Mesodermal cell (in vitro differentiated cells): ENCODE measurements at regions not wholly inside any gene's neighbourhood (a gene's known extent, or its start where the extent isn't known, plus 50 kb on each side); places are given as distances from the start of the nearest gene placed in this dataset.
A peak's percentile ranks its signal among the peaks of the same experiment; 100 is the strongest.

Experiments
- H3K27ac ChIP-seq: 2 replicates; pipeline ENCODE4 v1.7.0; 2013; ENCODE audit warnings: mild to moderate bottlenecking, low read depth, low read length, moderate library complexity; ENCODE audit not compliant: severe bottlenecking
- H3K36me3 ChIP-seq: 2 replicates; pipeline ENCODE4 v1.7.1; 2013; ENCODE audit warnings: mild to moderate bottlenecking, low read length, moderate library complexity; ENCODE audit not compliant: control insufficient read depth, insufficient read depth
- H3K4me1 ChIP-seq: one replicate; pipeline ENCODE4 v1.7.1; 2013; ENCODE audit warnings: mild to moderate bottlenecking, low read length; ENCODE audit not compliant: insufficient read depth, control insufficient read depth, poor library complexity, severe bottlenecking
- H3K4me3 ChIP-seq: 2 replicates; pipeline ENCODE4 v1.7.0; 2013; ENCODE audit warnings: low read length, control low read depth, mild to moderate bottlenecking; ENCODE audit not compliant: insufficient read depth, poor library complexity, severe bottlenecking; ENCODE audit errors: extremely low read depth
- H3K9me3 ChIP-seq: 2 replicates; pipeline ENCODE4 v1.7.1; 2013; ENCODE audit warnings: mild to moderate bottlenecking, low read length, moderate library complexity; ENCODE audit not compliant: control insufficient read depth
- WGBS, 2 experiments: methylation state at CpG; one replicate each; pipeline ENCODE4 v1.1.5; 2013; ENCODE audit warnings: missing lambda C conversion rate in 2 of 2; ENCODE audit not compliant: insufficient coverage in 2 of 2; 5-methylcytosine and 5-hydroxymethylcytosine counted together

DNA sequence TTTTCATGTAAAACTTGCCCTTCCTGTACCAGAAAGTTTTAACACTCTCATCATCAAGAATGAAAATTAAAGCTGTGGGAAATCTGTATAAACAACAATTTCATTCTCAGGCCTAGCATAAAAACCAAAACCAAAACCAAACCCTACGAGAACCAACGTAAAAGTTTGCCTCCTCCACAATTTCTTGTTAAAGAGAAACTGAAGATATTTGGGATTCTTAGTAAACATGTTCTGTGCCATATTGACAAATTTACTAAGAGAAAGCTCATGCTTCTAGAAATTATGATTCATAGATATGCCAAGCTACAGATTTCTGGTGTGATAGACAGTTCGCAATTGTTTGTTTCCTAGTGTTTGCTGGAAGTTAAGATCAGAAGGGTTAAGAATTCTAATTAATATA lies 801.0 kb upstream of the NUDT12 start:
- Histone ChIP-seq H3K9me3 (peaks cover 2% of the 10 kb centered on the region), H3K36me3 (no peaks in the 10 kb centered on the region), H3K4me3 (no peak overlapping the region), H3K4me1 (no peaks in the 10 kb centered on the region), H3K27ac (no peak overlapping the region)
- no CpG with 5 or more reads among the region's 3 CpGs for WGBS, 2 experiments

DNA sequence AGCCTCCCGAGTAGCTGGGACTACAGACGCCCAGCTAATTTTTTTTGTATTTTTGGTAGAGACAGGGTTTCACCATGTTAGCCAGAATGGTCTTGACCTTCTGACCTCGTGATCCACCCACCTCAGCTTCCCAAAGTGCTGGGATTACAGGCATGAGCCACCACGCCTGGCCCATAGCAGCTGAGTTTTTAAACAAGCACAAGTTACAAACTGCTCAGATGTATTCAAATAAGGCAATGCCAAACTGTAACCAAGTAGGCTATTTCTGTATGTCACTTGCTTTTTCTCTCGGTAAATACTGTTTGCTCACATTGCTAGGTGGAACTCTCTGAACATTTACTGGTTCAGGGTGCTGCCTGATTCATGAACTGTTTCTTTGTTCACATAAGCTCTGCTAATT lies 799.3 kb upstream of the NUDT12 start:
- H3K4me3 ChIP-seq: no peak overlapping the region
- H3K4me1 ChIP-seq: no peaks in the 10 kb centered on the region
- H3K36me3 ChIP-seq: no peaks in the 10 kb centered on the region
- peaks cover 2% of the 10 kb centered on the region for H3K9me3 ChIP-seq
- H3K27ac ChIP-seq: peak overlapping the region; percentile 46
- 73 to 94% methylated on average over 2 to 5 of the region's 5 CpGs for WGBS, 2 experiments

DNA sequence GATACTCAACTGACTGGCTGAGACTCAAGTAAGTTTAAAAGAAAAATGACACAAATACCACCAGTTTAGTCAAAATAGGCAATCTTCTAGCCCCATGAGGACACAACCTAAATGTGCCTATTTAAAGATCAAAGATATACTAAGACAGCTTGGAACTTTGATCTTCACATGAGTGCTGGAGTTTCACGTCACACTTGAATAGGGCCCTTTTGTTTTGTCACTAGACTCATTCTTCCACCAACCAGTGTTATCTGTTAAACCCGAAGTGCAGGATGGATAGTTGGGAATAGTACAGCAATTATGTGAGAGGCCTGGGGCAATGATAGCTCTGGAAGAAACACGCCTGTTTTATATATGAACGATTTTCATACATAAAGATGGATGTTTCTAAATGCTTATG lies 792.8 kb upstream of the NUDT12 start:
- WGBS, 2 experiments: 60% methylated on average over 1 of the region's 4 CpGs; no CpG with 5 or more reads in 1 of the 2 experiments
- peak overlapping the region; percentile 68 for H3K27ac ChIP-seq
- H3K4me3 ChIP-seq: no peak overlapping the region
- H3K36me3 ChIP-seq: no peaks in the 10 kb centered on the region
- no peaks in the 10 kb centered on the region for H3K4me1 ChIP-seq
- H3K9me3 ChIP-seq: no peaks in the 10 kb centered on the region

DNA sequence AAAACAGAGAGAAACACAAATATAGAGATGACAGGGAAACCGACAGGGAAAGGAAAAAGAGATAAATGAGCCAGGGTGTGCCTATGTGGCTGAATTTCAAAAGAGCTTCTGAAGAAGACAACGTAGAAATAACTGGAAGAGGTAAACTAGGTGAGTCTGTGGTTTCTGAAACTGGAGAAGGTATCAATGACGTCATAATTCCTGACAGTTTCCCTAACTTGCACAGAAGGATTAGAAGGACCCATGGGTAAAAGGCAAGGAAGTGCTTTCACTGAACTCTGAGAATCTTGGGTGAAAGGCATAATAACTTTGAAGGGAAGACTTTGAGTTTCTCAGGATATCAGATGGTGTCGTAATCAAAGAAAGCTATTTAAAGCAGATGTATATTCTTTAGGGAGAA lies 790.8 kb upstream of the NUDT12 start:
- 89% methylated on average over 4 of the region's 4 CpGs for WGBS, 2 experiments
- Histone ChIP-seq H3K4me1 (no peaks in the 10 kb centered on the region), H3K4me3 (no peak overlapping the region), H3K9me3 (no peaks in the 10 kb centered on the region), H3K36me3 (no peaks in the 10 kb centered on the region), H3K27ac (no peak overlapping the region)

DNA sequence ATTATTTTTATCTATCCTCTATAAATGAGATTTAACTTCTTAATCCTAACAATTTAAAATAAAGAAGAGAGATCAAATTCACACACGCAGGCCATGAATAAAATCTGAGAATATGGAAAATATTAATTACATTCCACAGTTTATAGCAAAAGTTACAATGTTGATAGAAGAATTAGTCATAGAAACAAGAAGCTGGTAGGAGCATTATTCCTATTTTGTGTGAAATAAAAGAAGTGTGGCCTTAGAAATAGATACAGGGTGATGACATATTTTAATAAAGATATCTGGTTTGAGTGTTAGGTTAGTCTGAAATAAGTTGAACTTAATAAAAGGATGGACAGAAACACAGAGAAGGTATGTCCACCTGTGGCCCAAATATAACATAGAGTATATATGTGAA lies 790.4 kb upstream of the NUDT12 start:
- no CpG with 5 or more reads among the region's 1 CpG for WGBS, 2 experiments
- Histone ChIP-seq H3K4me3 (no peak overlapping the region), H3K27ac (no peak overlapping the region)

DNA sequence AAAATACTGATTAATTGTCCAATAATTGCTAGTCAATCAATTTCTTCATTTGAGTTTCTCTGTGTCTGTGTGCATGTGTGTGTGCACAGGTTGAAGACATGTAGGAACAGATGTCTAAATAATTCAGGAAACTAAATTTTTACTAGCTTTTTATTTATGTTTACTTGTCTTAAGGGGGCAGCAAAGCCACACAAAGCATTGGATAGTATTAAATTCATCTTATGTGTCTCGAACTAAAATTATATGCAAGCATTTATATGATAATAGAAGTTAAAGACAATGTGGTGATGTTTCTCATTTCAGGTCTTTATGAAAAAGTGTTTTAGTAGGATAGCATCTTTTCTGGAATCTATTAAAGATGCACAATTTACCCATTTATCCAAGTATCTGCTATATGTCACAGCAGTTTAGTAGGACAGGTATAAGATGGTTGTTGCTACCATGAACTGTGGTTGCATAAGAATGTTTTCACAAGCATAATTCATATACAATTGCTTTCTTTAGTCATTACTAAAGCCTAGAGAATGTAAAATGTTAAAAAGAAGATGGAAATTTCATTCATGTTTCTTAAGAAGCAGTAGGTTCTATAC lies 784.6 kb upstream of the NUDT12 start:
- Histone ChIP-seq H3K4me3 (no peak overlapping the region), H3K36me3 (no peaks in the 10 kb centered on the region), H3K4me1 (peaks cover 4% of the 10 kb centered on the region), H3K27ac (no peak overlapping the region), H3K9me3 (no peaks in the 10 kb centered on the region)
- WGBS, 2 experiments: no CpG with 5 or more reads among the region's 1 CpG

More for the DNA sequence above, 790.4 kb upstream of the NUDT12 start:
- no peaks in the 10 kb centered on the region for H3K9me3 ChIP-seq
- no peaks in the 10 kb centered on the region for H3K4me1 ChIP-seq
- no peaks in the 10 kb centered on the region for H3K36me3 ChIP-seq

DNA sequence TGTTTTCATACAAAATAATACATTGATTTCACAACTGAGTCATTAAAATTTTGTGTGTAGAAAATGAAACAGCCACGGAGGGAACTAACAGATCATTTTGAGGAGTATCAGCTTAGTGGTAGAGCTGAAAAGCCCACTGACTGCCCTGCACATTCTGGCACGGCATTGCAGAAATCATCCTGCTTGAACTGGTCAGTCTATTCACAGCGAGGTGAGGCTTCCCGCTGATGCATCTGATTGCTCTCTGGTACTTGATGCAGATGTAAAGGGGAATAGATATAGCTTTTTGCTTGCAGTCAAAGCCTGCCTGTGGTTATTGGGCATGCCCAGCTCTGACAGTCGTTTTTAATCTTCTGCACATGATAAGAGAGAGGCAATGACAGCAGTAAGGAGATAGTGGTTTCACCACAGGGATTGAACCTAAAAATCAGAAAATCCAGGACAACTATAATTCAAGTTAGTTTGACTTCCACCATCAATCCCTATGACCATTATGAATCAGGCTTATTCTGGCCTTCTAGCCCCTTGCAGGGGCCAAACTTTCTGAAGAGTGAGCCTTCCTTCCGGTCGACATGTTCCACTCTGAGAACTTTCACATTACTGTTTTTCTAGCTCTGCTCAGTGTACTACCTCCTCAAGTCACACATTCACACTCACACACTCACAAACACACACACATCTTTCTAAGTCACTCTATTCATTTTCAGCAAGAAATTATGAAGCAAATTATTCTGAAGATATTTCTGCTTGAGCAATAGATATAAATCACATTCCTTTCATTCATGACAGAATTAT lies 782.8 kb upstream of the NUDT12 start:
- no peak overlapping the region for H3K27ac ChIP-seq
- H3K9me3 ChIP-seq: no peaks in the 10 kb centered on the region
- H3K4me3 ChIP-seq: no peak overlapping the region
- WGBS, 2 experiments: 62 to 82% methylated on average over 3 to 7 of the region's 7 CpGs
- H3K36me3 ChIP-seq: no peaks in the 10 kb centered on the region
- peaks cover 4% of the 10 kb centered on the region for H3K4me1 ChIP-seq

DNA sequence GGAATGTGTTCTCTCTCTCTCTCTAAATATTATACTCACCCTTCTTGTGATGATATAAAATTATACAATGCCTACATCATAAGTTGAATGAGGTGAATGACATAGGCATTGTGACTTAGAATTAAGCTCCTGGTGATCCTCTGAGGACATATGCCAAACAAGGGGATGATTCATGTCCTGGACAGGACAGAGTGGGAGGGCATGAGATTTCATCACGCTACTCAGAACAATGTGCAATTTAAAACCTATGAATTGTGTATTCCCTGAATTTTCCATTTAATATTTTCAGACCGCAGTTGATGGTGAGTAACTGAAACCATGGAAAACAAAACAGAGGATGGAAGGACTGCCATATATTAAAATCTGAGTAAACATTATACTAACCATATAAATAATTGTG lies 782.2 kb upstream of the NUDT12 start:
- Histone ChIP-seq H3K4me1 (peaks cover 4% of the 10 kb centered on the region), H3K9me3 (no peaks in the 10 kb centered on the region), H3K36me3 (no peaks in the 10 kb centered on the region), H3K27ac (no peak overlapping the region), H3K4me3 (no peak overlapping the region)
- WGBS, 2 experiments: no CpG with 5 or more reads among the region's 2 CpGs

DNA sequence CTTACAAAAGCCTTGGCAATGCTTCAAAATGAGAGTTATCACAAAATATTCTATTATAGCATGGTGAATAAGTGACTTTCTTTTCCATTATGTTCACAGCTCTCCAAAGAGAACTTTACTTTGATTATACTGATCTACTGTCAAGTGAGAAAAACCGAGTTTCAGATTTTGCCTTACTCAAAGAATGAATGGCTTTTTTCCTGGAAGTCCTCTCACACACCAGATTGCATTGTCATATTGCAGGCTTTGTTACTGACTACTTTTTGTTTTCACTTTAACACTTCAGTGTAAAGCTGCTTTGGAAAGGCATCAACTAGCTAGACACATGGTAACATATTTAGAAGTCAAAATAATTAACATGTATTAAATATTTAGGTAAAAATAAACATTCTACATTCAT lies 765.2 kb upstream of the NUDT12 start:
- 90% methylated on average over 1 of the region's 1 CpG; no CpG with 5 or more reads in 1 of the 2 experiments for WGBS, 2 experiments
- no peaks in the 10 kb centered on the region for H3K4me1 ChIP-seq
- H3K36me3 ChIP-seq: no peaks in the 10 kb centered on the region
- no peak overlapping the region for H3K4me3 ChIP-seq
- no peak overlapping the region for H3K27ac ChIP-seq
- no peaks in the 10 kb centered on the region for H3K9me3 ChIP-seq

DNA sequence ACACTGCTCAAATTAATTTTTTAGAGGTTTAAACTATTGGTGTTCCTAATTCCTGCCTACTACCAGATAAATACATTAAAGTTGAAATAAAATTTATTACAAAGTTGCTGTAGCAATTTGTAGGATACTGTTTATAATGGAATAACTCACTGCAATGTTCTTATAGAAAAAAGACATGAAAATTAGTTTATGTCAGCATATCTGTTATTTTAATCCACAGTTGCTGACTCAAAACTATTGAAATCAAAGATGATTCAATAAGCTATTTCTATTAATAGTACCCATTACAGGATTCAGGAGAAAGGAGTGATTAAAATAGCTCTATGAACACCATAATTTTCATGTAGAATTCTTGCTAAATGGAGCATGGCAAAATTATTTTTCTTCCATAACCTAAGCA lies 764.4 kb upstream of the NUDT12 start:
- Histone ChIP-seq H3K4me3 (no peak overlapping the region), H3K4me1 (no peaks in the 10 kb centered on the region), H3K27ac (no peak overlapping the region), H3K9me3 (no peaks in the 10 kb centered on the region), H3K36me3 (no peaks in the 10 kb centered on the region)

DNA sequence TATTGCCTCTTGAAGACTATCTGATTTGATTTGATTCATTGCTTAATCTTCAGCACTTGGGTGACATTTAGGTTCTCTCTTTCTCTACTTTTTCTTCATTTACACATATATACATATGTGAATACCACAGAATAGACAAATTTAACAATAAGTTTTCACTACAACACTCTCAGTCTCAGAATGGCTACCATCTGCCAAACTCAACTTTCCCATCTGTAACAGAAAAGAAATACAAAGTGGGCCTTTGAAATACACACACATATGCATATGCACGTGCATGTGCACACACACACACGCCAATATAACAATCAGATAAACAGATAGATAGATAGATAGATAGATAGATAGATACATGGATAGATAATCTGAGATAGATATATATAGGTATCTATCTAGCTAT lies 762.8 kb upstream of the NUDT12 start:
- no peak overlapping the region for H3K4me3 ChIP-seq
- H3K9me3 ChIP-seq: no peaks in the 10 kb centered on the region
- H3K27ac ChIP-seq: no peak overlapping the region
- H3K4me1 ChIP-seq: no peaks in the 10 kb centered on the region
- no CpG with 5 or more reads among the region's 2 CpGs for WGBS, 2 experiments
- H3K36me3 ChIP-seq: no peaks in the 10 kb centered on the region
